Naive thymus-derived CD4-positive, alpha-beta T cell (primary cell): ENCODE measurements at regions not wholly inside any gene's neighbourhood (a gene's known extent, or its start where the extent isn't known, plus 50 kb on each side); places are given as distances from the start of the nearest gene placed in this dataset.
"Not testable (repeated sequence)": the region's sequence is repeated elsewhere in the genome, so short reads cannot be mapped to it uniquely, and the experiment has no call there.

Experiments used
- ATAC-seq: fragments of 150-1000 bp; cut with Tn5 transposase; 2 replicates; pipeline ENCODE4 v1.10.0; 2021; ENCODE audit warnings: mild to moderate bottlenecking, moderate library complexity
- CTCF ChIA-PET: fragments of 350-600 bp; sonication (Branson Sonifier 250); formaldehyde crosslinking; loops from one replicate; lab custom pipeline; 2021; ENCODE audit warnings: antibody characterized with exemption; lab: Charles Lee
- POLR2A ChIA-PET: fragments of 350-600 bp; sonication (Branson Sonifier 250); formaldehyde crosslinking; loops from one replicate; lab custom pipeline; 2021; ENCODE audit warnings: antibody characterized with exemption, inconsistent platforms; lab: Charles Lee
- DNase-seq, 9 donors: peaks; one replicate each; pipeline versions ENCODE4 v3.0.0 to v3.0.0-alpha.2; 2020 to 2022; ENCODE audit warnings: mixed read lengths in 1 of 9
- H3K27ac ChIP-seq: one replicate; pipeline ENCODE4 v1.7.0; 2013; ENCODE audit warnings: mild to moderate bottlenecking, low read depth, low read length, moderate library complexity
- H3K27me3 ChIP-seq, 2 donors: one replicate each; pipeline ENCODE4 v1.7.0; 2013; ENCODE audit warnings: low read length in 2 of 2, mild to moderate bottlenecking in 2 of 2, moderate library complexity in 2 of 2; ENCODE audit not compliant: control insufficient read depth in 2 of 2, insufficient read depth in 2 of 2
- H3K36me3 ChIP-seq, 3 experiments: 1 replicate in 2 of 3; 2 replicates in 1 of 3; pipeline ENCODE4 v1.7.0; 2013; ENCODE audit warnings: low read length in 3 of 3, mild to moderate bottlenecking in 3 of 3, moderate library complexity in 1 of 3; ENCODE audit not compliant: insufficient read depth in 3 of 3, control insufficient read depth in 2 of 3
- H3K4me1 ChIP-seq, 2 donors: one replicate each; pipeline ENCODE4 v1.7.0; 2013; ENCODE audit warnings: low read length in 2 of 2, mild to moderate bottlenecking in 2 of 2, moderate library complexity in 1 of 2; ENCODE audit not compliant: control insufficient read depth in 2 of 2, insufficient read depth in 2 of 2
- H3K4me3 ChIP-seq: 2 replicates; pipeline ENCODE4 v1.7.0; 2013; ENCODE audit warnings: mild to moderate bottlenecking, low read length
- H3K9me3 ChIP-seq, 3 experiments: 1 replicate in 2 of 3; 2 replicates in 1 of 3; pipeline ENCODE4 v1.7.0; 2013; ENCODE audit warnings: low read length in 3 of 3; ENCODE audit not compliant: control insufficient read depth in 2 of 3
- H3K27ac Mint-ChIP-seq, 9 donors: one replicate each; pipeline ENCODE4 v1.8.0; 2020 to 2022; ENCODE audit warnings: mixed read lengths in 9 of 9, mild to moderate bottlenecking in 8 of 9, moderate library complexity in 5 of 9, inconsistent platforms in 2 of 9
- H3K27me3 Mint-ChIP-seq, 5 donors: one replicate each; pipeline ENCODE4 v1.8.0; 2021 to 2022; ENCODE audit warnings: mixed read lengths in 5 of 5, mild to moderate bottlenecking in 1 of 5
- H3K36me3 Mint-ChIP-seq, 5 donors: one replicate each; pipeline ENCODE4 v1.8.0; 2020 to 2022; ENCODE audit warnings: mixed read lengths in 5 of 5, mild to moderate bottlenecking in 3 of 5, inconsistent platforms in 1 of 5
- H3K4me1 Mint-ChIP-seq, 7 donors: one replicate each; pipeline ENCODE4 v1.8.0; 2020 to 2022; ENCODE audit warnings: mixed read lengths in 7 of 7, mild to moderate bottlenecking in 3 of 7, inconsistent platforms in 1 of 7
- H3K4me3 Mint-ChIP-seq, 10 donors: one replicate each; pipeline ENCODE4 v1.8.0; 2020 to 2022; ENCODE audit warnings: mild to moderate bottlenecking in 10 of 10, mixed read lengths in 10 of 10, moderate library complexity in 6 of 10, inconsistent platforms in 2 of 10
- H3K9me3 Mint-ChIP-seq, 11 donors: one replicate each; pipeline ENCODE4 v1.8.0; 2020 to 2022; ENCODE audit warnings: mixed read lengths in 11 of 11, mild to moderate bottlenecking in 4 of 11, inconsistent platforms in 1 of 11, moderate library complexity in 1 of 11
- intact Hi-C, 2 donors: fragments of 100-400 bp; cut with micrococcal nuclease; formaldehyde crosslinking; loops; one replicate each; pipeline ENCODE4 v1.15.1; 2023

GRCh38 chr6:4725136-4725760, 51.0 kb upstream of the CDYL start:
- DNase-seq, H3K9me3 Mint-ChIP-seq, POLR2A ChIA-PET, H3K27ac ChIP-seq, H3K4me3 ChIP-seq, H3K4me1 ChIP-seq, H3K4me3 Mint-ChIP-seq, H3K27me3 ChIP-seq, intact Hi-C loops, H3K36me3 Mint-ChIP-seq, ATAC-seq, H3K36me3 ChIP-seq, H3K9me3 ChIP-seq, CTCF ChIA-PET, H3K27ac Mint-ChIP-seq: not testable (repeated sequence)
- Mint-ChIP-seq H3K4me1 (peaks cover 0 to 11% (median 3%) of the 10 kb centered on the region in 7 donors), H3K27me3 (peaks cover 5 to 26% (median 19%) of the 10 kb centered on the region in 5 donors)

DNA sequence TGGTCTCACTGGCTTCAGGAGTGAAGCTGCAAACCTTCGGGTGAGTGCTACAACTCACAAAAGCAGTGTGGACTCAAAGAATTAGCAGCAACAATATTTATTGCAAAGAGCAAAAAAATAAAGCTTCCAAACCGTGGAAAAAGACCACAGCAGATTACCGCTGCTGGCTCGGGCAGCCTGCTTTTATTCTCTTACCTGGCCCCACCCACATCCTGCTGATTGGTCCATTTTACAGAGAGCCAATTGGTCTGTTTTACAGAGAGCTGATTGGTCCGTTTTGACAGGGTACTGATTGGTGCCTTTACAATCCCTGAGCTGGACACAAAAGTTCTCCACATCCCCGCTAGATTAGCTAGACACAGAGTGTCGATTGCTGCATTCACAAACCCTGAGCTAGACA, 51.5 kb upstream of the CDYL start:
- not testable (repeated sequence) for H3K4me3 ChIP-seq

GRCh38 chr6:4723383-4723782, 52.8 kb upstream of the CDYL start:
- POLR2A ChIA-PET: no interaction called here
- no peaks in the 10 kb centered on the region for H3K36me3 ChIP-seq
- H3K4me3 ChIP-seq: no peak overlapping the region
- H3K27ac Mint-ChIP-seq: no peak overlapping the region
- no peaks in the 10 kb centered on the region for H3K4me1 ChIP-seq
- H3K27ac ChIP-seq: no peak overlapping the region
- H3K4me1 Mint-ChIP-seq: peaks cover 0 to 11% (median 3%) of the 10 kb centered on the region in 7 donors
- no peaks in the 10 kb centered on the region for H3K27me3 ChIP-seq
- H3K9me3 Mint-ChIP-seq: no peaks in the 10 kb centered on the region
- H3K4me3 Mint-ChIP-seq: no peak overlapping the region
- peaks cover 3 to 18% (median 15%) of the 10 kb centered on the region in 5 donors for H3K27me3 Mint-ChIP-seq
- H3K9me3 ChIP-seq: no peaks in the 10 kb centered on the region
- no peaks in the 10 kb centered on the region for H3K36me3 Mint-ChIP-seq
- intact Hi-C loops: no loop called here
- CTCF ChIA-PET: no interaction called here
- DNase-seq: no peak
- ATAC-seq: no peak

More for the DNA sequence above, 51.5 kb upstream of the CDYL start:
- H3K27ac ChIP-seq, H3K9me3 ChIP-seq, intact Hi-C loops, H3K36me3 Mint-ChIP-seq, H3K9me3 Mint-ChIP-seq, H3K36me3 ChIP-seq, H3K27ac Mint-ChIP-seq, DNase-seq, ATAC-seq, H3K27me3 ChIP-seq, POLR2A ChIA-PET, H3K4me3 Mint-ChIP-seq, CTCF ChIA-PET, H3K4me1 ChIP-seq: not testable (repeated sequence)
- Mint-ChIP-seq H3K27me3 (peaks cover 6 to 26% (median 24%) of the 10 kb centered on the region in 5 donors), H3K4me1 (peaks cover 0 to 11% (median 3%) of the 10 kb centered on the region in 7 donors)

DNA sequence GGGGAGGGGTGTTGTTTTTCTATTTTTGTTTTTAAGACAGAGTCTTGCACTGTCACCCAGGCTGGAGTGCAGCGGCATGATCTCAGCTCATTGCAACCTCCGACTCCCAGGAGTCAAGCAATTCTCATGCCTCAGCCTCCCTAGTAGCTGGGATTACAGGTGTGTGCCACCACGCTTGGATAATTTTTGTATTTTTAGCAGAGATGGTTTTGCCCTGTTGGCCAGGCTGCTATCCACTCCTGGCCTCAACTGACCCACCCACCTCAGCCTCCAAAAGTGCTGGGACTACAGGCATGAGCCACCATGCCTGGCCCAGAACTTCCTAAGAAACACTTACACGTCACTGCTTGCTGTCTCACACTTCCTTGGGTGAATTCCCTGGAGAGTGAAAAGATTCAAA, 54.8 kb upstream of the CDYL start:
- H3K4me1 Mint-ChIP-seq, H3K4me1 ChIP-seq, H3K4me3 ChIP-seq, H3K36me3 ChIP-seq, H3K9me3 ChIP-seq, DNase-seq, intact Hi-C loops, ATAC-seq, H3K4me3 Mint-ChIP-seq, CTCF ChIA-PET, H3K27me3 ChIP-seq, POLR2A ChIA-PET, H3K27ac Mint-ChIP-seq, H3K36me3 Mint-ChIP-seq, H3K27ac ChIP-seq, H3K9me3 Mint-ChIP-seq: not testable (repeated sequence)
- H3K27me3 Mint-ChIP-seq: peaks cover 2 to 18% (median 11%) of the 10 kb centered on the region in 5 donors

DNA sequence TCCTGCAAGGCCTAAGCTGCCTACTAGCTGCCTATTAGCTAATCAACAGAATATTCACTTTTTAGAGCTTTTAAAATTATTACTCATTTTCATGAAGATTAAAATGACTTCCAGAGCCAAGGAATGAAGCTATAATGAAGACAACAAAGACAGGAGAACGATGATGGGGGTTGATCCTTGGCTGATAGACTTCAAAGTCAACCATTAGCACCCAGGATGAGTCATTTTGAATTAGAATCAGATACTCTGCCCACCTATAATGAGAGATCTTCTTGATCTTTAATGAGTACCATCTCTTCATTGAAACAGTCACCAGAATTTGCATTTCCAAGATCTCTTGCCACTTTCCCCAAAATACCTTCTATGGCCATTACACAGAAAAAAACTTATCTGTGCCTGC, 56.7 kb upstream of the CDYL start:
- Mint-ChIP-seq H3K27ac (no peak overlapping the region), H3K27me3 (peaks cover 2 to 18% (median 11%) of the 10 kb centered on the region in 5 donors), H3K36me3 (no peaks in the 10 kb centered on the region), H3K9me3 (peaks cover 0 to 3% (median 0%) of the 10 kb centered on the region in 11 donors), H3K4me1 (peaks cover 0 to 7% (median 2%) of the 10 kb centered on the region in 7 donors), H3K4me3 (no peak overlapping the region)
- ATAC-seq: no peak
- Histone ChIP-seq H3K4me1 (no peaks in the 10 kb centered on the region), H3K4me3 (no peak overlapping the region), H3K27ac (no peak overlapping the region), H3K27me3 (no peaks in the 10 kb centered on the region), H3K9me3 (no peaks in the 10 kb centered on the region), H3K36me3 (no peaks in the 10 kb centered on the region)
- POLR2A ChIA-PET: no interaction called here
- DNase-seq: no peak
- intact Hi-C loops: no loop called here
- CTCF ChIA-PET: no interaction called here

- ATAC-seq (no peak), DNase-seq (no peak)
- H3K27ac Mint-ChIP-seq: no peak overlapping the region
- no peak overlapping the region for H3K4me3 Mint-ChIP-seq
- Histone ChIP-seq H3K27me3 (no peaks in the 10 kb centered on the region), H3K27ac (no peak overlapping the region), H3K4me1 (no peaks in the 10 kb centered on the region), H3K9me3 (no peaks in the 10 kb centered on the region), H3K36me3 (no peaks in the 10 kb centered on the region), H3K4me3 (no peak overlapping the region)
- intact Hi-C loops: no loop called here
- peaks cover 0 to 13% (median 2%) of the 10 kb centered on the region in 5 donors for H3K27me3 Mint-ChIP-seq
- H3K9me3 Mint-ChIP-seq: peaks cover 0 to 3% (median 0%) of the 10 kb centered on the region in 11 donors
- CTCF ChIA-PET: no interaction called here
- peaks cover 0 to 7% (median 2%) of the 10 kb centered on the region in 7 donors for H3K4me1 Mint-ChIP-seq
- H3K36me3 Mint-ChIP-seq: no peaks in the 10 kb centered on the region
- POLR2A ChIA-PET: no interaction called here
Observed at GRCh38 chr6:4717856-4718255, 58.3 kb upstream of the CDYL start.

DNA sequence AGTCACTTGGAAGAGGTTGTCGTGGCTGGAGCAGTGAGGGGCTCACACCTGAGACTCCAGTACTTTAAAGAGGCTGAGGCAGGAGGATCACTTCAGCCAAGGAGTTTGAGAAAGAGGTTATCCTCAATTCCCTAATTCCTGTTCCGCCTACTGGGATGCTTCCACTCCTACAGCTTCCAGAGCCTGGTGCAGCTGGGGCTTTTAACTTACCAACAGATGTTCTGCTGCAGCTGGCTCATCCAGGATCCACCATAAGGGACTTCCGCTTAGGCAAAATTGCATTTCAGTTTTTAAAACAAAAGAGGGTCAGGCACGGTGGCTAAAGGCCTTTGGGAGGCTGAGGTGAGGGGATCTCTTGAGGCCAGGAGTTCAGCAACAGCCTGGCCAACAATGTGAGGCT, 59.1 kb upstream of the CDYL start:
- H3K27me3 ChIP-seq: no peaks in the 10 kb centered on the region
- no peaks in the 10 kb centered on the region for H3K9me3 ChIP-seq
- no peak overlapping the region for H3K27ac ChIP-seq
- H3K36me3 Mint-ChIP-seq: no peaks in the 10 kb centered on the region
- H3K4me1 Mint-ChIP-seq: peaks cover 0 to 7% (median 2%) of the 10 kb centered on the region in 7 donors
- POLR2A ChIA-PET: no interaction called here
- no peak overlapping the region for H3K27ac Mint-ChIP-seq
- CTCF ChIA-PET: no interaction called here
- H3K4me3 Mint-ChIP-seq: no peak overlapping the region
- no peak overlapping the region for H3K4me3 ChIP-seq
- H3K27me3 Mint-ChIP-seq: peaks cover 0 to 13% (median 2%) of the 10 kb centered on the region in 5 donors
- H3K9me3 Mint-ChIP-seq: peaks cover 0 to 3% (median 0%) of the 10 kb centered on the region in 11 donors
- no peaks in the 10 kb centered on the region for H3K36me3 ChIP-seq
- H3K4me1 ChIP-seq: no peaks in the 10 kb centered on the region
- intact Hi-C loops: no loop called here
- ATAC-seq (no peak), DNase-seq (no peak)
